Ovary (tissue), 3 donors: ENCODE measurements at regions not wholly inside any gene's neighbourhood (a gene's known extent, or its start where the extent isn't known, plus 50 kb on each side); places are given as distances from the start of the nearest gene placed in this dataset.

Experiments used
- EP300 ChIP-seq: sonication (generic); formaldehyde crosslinking; IDR thresholded peaks from one replicate; pipeline ENCODE4 v1.6.1; 2017; ENCODE audit warnings: antibody characterized with exemption
- POLR2A ChIP-seq: fragments of 450-650 bp; IDR thresholded peaks from one replicate; pipeline ENCODE4 v1.6.1; 2017; ENCODE audit warnings: antibody characterized with exemption, mild to moderate bottlenecking, moderate library complexity
- TF ChIP-seq, protein P1 (sequence below), 3 donors: fragments of 450-650 bp in 2 of 3; fragments of 200-600 bp in 1 of 3; IDR thresholded peaks; one replicate each; pipeline versions ENCODE4 v1.5.1 to v1.8.0; 2016 to 2022; ENCODE audit warnings: antibody characterized with exemption in 3 of 3, mild to moderate bottlenecking in 1 of 3
- donor health status: DM: no; HTN: no; CAD: no.

- TF ChIP-seq, protein P1, sequence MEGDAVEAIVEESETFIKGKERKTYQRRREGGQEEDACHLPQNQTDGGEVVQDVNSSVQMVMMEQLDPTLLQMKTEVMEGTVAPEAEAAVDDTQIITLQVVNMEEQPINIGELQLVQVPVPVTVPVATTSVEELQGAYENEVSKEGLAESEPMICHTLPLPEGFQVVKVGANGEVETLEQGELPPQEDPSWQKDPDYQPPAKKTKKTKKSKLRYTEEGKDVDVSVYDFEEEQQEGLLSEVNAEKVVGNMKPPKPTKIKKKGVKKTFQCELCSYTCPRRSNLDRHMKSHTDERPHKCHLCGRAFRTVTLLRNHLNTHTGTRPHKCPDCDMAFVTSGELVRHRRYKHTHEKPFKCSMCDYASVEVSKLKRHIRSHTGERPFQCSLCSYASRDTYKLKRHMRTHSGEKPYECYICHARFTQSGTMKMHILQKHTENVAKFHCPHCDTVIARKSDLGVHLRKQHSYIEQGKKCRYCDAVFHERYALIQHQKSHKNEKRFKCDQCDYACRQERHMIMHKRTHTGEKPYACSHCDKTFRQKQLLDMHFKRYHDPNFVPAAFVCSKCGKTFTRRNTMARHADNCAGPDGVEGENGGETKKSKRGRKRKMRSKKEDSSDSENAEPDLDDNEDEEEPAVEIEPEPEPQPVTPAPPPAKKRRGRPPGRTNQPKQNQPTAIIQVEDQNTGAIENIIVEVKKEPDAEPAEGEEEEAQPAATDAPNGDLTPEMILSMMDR (IDR thresholded peaks at IDR 0.05): no peak
- TF ChIP-seq POLR2A: no peak
- no peak for TF ChIP-seq EP300
Observed at GRCh38 chr2:65525616-65526231, 93.3 kb upstream of the SPRED2 start.
